NCI-H146 treated with DMSO at 0.1 percent for 48 hours (cell line): ENCODE measurements at regions not wholly inside any gene's neighbourhood (a gene's known extent, or its start where the extent isn't known, plus 50 kb on each side); places are given as distances from the start of the nearest gene placed in this dataset.

Experiments
- DNase-seq: peaks from one replicate; lab custom pipeline; 2025; ENCODE audit not compliant: unreplicated experiment; lab: John Stamatoyannopoulos, UW

DNA sequence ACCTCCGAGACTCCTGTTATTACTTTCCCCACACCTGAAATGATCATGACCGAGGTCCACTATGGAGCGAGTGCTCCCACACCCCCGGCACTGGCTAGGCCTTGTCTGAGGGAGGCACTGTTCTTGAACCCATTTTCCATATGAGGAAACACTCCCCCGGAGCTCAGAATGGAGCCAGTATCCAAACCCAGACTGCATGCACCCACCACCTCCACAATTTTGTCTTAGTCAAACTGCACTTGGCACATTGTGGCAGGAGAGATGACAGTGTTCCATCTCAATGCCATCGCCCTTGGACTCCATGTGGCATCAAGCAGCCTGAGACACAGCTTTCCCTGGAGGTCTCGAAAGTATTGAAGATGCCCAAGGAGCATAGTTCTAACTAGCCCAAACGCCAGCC, 154.1 kb downstream of the NUP210 start:
- no peak for DNase-seq

DNA sequence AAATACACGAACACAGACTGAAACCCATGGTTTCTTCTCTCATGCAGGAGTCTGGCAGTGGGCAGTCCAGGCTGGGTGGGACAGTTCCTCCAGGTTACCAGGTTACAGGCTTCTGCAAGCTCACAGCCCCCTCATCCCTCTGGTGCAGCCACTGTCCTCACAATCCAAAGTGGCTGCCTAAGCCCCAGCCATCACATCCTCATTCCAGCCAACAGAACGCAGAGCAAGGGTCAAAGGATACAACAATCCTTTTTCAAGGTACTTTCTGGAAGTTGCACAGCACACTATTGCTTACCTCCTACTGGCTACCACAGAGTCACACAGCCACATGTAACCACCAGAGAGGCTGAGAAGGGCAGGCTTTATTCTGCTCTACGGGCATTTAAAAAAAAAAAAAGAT, 154.6 kb downstream of the NUP210 start:
- no peak for DNase-seq

DNA sequence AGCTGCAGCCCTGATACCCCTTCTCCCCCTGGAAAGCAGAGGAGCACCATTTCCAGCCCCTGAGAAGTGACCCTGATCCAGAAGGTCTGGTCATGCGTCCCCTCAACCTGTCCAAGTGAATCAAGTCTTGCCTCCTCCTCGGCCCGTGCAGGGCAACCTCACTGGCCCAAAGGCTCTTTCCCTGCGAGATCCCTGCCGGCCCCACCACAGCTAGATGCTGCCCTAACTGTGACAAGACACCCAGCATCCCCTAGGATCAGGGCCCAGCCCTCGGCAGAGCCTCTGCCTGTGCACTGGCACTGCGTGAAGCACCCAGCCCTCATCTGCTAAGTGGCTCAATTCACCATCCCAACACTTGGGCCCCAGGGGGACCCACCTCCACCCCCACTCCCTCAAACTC, 155.1 kb downstream of the NUP210 start:
- no peak for DNase-seq

DNA sequence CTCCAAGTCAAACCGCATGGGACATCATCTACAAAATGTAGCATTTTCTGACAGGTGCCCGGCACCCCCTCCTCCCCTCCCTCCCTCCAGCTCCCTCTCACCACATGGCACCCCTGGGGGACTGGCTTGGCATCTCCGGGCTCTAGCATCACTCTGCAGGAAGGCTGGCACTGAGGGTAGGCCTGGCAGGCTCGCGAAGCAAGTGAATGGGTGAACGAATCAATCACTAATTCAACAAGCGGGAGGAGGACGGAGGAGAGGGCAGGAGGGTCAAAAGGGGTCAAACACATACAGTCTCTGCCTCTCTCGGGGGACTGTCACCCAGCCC, 155.7 kb downstream of the NUP210 start:
- no peak for DNase-seq

DNA sequence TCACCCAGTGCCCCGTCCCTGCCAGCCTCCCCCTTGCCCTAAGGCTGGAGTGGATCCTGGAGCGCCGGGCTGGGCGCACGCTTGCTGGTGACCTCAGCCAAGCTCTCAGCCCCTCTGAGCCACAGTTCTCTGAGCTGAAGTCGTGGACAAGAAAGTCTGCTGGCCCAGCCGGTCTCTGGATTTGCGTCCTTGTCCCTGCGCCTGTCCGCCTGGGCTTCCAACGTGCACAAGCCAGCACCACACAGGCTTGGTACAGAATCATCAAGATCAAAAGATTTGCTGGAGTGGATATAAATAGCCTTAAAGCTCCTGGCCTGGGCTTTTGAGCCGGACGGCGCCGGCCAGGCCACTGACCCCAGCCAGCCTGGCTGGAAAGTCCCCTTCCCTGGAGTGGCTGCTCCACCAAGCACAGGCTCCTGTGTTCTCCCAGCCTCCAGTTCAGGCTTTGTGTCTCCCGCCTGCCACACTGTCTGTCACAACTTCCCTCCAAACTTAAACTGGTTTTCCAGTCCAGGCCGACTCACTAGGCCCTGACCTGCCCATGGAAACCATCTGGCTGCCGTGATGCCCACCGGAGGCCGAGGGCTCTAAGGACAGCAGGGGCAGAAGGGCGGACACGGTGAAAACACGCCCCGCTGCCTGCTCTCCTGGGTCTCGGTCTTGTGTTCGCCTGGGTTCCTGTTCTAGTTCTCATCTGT, 156.2 kb downstream of the NUP210 start:
- no peak for DNase-seq

- no peak for DNase-seq
Measured at GRCh38 chr3:13262493-13263211, 157.5 kb downstream of the NUP210 start.

DNA sequence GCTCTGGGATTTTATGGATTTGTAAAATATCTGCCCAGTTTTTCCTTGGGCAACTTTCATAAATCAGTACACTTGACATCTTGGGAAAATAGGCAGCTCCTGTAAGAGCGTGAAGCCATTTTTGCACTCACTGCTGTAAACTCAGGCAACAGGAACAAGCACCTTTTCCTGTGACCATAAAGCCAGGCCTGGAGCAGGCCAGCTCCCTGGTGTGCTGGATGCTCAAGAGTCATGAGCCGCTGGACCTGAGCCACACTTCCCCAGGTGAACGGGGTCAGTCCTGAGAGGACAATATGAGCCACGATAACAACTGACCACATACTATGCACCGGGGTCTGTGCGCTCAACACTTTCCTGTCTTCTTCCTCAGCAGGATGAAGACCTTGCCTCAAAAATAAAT, 158.2 kb downstream of the NUP210 start:
- no peak for DNase-seq

- DNase-seq = no peak
Measured at GRCh38 chr3:13261104-13261830, 158.9 kb downstream of the NUP210 start.

- DNase-seq = no peak
Measured at GRCh38 chr3:13260259-13261103, 159.6 kb downstream of the NUP210 start.

DNA sequence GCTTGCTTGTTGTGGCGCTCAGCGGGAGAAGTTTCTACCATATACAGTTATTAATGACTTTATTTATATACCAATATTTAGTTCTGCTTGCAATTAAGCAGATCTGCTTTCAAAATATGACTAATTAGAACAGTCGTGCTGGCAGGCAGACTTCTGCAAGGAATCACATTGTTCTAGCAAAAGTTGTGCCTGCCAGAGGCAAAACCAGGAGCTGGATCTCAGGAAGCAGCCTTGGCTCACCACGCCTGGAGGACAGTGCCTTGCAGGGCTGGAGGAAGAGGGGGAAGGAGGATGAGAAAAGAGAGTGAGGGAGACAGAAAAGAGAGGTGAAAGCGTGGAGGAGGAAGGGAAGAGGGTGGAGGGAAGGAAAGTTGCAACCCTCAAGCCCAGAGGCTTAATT, 160.3 kb downstream of the NUP210 start:
- DNase-seq = no peak

DNA sequence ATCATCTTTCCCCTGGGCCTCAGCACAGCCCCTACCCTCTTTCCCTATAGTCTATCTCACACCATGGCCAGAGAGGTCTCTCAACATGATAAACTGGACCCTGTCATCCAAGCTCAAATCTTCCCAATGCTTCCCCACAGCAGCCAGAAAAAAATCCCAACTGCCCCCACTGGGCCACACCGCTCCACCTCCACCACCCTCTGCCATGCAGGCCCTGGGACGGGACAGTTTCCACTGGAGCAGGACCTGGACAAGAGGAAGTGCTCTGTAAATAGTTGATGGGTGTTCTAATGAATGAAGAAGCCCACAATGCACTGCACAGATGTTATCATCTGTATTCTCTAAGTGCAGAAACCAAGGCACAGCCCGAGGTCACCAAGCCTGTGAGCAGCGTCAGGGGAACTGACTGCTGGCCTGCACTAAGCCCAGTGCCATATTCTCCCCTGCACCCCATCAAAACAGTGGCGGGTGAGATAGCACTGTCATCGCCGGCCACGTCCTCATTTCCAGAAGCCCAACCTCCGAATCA, 161.1 kb downstream of the NUP210 start:
- no peak for DNase-seq

DNA sequence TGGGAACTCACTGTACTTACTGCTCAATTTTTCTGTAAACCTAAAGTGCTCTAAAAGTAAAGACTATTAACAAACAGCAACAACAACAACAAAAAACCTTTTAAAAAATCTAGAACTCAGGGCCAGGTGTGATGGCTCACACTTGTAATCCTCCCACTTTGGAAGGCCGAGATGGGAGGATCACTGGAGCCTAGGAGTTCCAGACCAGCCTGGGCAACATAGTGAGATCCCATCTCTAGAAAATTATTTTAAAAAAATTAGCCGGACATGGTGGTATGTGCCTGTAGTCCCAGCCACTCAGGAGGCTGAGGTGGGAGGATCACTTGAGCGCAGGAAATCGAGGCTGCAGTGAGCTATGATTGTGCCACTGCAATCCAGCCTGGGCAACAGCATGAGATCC, 161.8 kb downstream of the NUP210 start:
- DNase-seq = no peak

- no peak for DNase-seq
Measured at GRCh38 chr3:13257666-13258065, 162.5 kb downstream of the NUP210 start.

- DNase-seq = no peak
Measured at GRCh38 chr3:13256845-13257244, 163.3 kb downstream of the NUP210 start.

- DNase-seq = no peak
Measured at GRCh38 chr3:13254028-13254951, 165.8 kb downstream of the NUP210 start.

DNA sequence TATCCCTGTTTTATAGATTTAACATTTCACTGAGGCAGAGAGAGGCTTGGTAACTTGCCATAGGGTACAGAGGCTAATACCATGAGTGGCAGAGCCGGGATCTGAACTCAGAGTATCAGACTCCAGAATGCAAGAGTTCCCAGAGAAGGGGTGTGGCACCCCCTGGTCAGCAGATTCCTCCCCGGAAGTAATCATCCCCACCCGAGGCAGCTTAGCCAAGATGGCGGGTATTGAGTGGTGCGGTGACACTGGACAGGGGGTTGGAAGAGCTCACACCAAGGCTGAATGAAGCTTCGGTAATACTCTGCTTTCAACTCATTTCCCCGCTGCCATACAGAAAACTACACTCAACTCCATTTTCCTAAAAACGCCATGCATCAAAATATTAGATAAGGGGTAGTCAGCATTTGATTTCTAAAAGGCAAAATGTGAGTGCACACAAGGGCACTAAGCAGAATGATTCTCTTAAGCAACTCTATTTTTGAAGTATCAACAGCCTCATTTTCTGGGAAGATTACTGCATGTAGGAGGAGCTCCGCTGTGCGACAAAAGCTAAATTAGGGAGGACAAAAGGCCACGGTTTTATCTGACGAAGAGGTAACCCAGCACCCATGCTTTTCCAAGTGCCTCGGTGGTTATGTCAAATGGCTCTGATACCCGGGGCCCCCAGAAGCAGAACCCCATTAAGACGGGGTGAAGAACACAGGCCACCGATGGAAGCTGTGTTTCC, 166.7 kb downstream of the NUP210 start:
- DNase-seq = no peak

GRCh38 chr3:13252207-13252606, 167.9 kb downstream of the NUP210 start:
- DNase-seq = no peak

DNA sequence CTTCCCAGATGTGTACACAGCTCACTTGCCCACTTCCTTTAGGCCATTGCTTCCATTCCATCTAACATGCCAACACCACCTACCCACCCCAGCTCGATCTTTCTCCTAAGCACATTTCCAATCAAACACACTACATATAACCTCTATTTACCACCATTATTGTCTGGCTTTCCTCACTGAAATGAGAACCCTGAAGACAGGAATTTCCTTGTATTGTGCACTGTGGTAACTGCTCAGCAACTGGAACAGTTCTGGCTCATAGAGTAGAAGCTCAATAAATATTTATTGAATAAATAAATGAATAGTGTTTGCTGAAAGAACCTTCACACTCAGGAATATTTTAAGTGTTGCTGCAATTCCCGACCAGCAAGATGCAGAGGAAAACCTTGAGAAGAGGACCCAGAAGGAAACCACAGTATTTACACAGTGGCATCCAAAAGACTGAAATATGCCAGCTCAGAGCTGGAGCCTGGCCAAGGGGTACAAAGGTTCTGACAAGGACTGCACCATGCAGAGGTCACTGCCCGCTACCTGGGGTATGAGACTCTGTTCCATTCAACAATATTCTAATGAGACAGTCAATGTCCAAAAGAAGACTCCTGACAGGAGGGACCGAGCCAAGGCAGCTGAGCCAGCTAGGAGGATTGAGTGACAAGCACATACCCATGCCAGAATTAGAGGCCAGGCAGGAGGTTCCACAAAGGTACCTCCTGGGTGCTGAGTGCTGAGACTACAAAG, 168.8 kb downstream of the NUP210 start:
- DNase-seq = no peak
